Central memory CD4-positive, alpha-beta T cell (primary cell): ENCODE measurements at regions not wholly inside any gene's neighbourhood (a gene's known extent, or its start where the extent isn't known, plus 50 kb on each side); places are given as distances from the start of the nearest gene placed in this dataset.
"Not testable (repeated sequence)": the region's sequence is repeated elsewhere in the genome, so short reads cannot be mapped to it uniquely, and the experiment has no call there.

ENCODE experiments used
- DNase-seq: peaks from one replicate; pipeline ENCODE4 v3.0.0; 2022

DNA sequence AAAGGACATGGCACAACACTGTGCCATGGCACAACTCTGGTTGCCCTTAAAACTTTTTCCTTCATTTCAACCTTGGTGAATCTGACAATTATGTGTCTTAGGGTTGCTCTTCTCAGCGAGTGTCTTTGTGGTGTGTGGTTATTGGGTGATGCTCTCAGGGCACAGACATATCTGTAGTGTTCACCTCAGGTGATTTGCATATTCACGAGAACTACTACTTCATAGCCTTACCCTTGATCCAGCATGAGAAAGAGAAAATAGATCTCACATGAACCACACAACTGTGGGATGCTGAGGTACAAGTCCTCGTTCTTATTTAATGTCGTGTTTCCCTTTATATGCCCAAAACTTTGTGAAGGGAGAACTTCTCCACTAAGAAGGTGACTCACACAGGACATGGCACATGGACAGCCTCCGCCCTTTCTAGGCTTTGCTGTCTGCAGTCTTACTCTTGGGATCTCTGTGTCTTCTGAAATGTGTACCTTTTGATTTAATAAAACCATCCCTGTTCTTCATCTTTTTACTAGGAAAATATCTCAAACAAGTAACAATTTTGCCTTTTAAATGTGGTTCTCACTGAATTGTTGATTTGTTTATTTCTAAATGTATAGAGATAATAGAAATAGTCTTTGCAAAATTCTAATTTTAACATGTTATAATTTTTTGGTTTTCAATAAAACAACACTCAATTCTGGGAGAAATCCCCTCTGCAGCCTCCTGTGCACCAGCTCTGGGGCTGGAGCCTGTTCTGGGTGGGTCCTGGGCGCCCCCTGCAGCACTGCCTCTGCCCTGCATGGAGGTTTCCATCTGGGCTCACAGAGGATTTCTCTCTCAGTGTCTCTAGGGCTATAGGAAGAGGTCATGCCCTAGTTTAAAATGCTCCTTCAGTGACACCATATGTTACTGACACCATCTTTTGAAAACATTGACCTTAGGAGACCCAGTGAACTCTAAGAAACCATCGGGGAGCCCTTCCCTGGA is 651.2 kb downstream of the TMEM121 start:
- DNase-seq = peak; percentile 80

DNA sequence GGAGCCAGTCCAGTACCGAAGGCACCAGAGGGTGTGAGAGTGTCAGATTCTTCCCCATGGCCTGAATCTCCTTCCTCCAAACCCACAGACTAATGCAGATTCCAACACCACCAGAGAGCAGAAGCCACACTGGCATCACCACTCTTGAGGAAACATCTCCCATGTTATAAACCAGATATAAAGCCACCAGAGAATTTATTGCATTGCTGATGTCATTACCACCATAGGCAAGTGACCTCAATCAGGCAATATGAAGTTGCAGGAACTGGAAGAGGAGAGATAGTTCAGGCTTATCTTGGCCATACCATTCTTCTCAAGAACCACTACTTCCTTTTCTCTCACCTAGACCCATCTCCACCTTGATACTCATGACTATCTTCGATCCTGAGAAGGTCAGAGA is 653.4 kb downstream of the TMEM121 start:
- no peak for DNase-seq

DNA sequence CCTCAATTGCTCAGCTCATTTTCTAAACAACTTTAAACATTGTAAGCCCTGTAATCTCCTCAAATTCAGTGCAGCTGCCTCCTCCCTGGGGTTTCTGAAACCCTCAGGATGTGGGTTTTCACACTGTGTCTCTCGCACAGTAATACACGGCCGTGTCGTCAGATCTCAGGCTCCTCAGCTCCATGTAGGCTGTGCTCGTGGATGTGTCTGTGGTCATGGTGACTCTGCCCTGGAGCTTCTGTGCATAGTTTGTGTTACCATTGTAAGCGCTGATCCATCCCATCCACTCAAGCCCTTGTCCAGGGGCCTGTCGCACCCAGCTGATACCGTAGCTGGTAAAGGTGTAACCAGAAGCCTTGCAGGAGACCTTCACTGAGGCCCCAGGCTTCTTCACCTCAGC is 658.4 kb downstream of the TMEM121 start:
- DNase-seq = peak; percentile 81

DNA sequence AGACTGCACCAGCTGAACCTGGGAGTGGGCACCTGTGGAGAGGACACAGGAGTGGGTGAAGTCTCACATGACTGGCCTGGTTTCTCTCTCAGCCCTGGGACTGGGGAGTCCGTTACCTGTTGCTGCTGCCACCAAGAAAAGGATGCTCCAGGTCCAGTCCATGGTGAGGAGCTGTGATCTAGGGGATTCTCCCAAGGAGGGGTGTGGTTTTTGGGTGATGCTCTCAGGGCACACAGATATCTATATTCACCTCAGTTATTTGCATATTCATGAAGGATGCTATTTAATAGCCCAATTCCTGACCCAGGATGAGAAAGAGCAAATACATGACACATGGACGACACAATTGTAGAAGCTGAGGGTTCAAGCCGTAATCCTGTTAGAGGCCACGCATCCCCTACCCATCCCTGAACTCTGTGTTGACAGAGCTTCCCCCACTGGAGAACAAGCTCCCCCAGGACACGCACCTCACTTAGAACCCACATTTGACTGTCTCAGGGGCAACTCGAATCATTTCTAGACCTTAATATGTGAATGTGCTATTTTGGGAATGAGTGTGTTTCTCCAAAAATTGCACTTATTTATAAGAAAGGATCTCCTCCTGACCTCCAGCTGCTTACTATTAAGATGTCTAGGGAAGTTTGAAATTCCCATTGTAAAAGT is 658.9 kb downstream of the TMEM121 start:
- DNase-seq = not testable (repeated sequence)

DNA sequence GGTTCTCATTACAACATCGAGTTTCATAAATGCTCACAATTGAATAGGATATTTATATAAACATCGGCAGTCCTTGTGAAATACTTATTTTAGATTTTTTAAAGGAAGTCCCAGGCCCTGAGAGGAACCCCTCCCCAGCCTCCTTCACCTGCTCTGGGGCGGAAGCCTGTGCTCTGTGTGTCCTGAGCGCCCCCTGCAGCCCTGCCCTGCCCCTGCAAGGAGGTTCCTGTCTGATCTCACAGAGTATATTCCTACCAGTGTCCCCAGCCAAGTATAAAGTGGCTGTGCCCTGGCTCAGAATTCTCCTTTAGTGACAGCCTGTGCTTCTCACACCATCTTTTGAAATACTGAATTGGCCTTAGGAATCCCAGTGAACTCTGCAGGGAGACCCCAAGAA is 659.5 kb downstream of the TMEM121 start:
- DNase-seq = peak; percentile 67

DNA sequence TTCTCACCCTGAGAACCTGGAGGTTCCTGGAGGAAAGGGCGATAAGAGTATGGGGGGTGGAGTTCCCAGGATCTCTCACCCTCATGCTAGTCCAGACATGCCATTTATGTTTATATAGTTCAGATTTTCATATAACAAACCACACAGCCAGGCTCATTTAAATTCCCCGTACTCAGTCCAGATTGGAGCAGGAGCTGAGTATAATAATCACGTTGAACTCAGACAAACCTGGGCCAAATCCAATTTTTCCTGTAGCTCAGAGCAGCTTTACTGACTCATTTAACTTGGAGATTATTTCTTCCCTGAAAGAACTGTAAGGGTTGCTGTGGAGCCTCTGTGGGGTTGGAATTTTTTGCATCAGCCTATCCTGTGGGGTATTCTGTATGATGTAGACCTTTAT is 660.8 kb downstream of the TMEM121 start:
- DNase-seq = no peak

DNA sequence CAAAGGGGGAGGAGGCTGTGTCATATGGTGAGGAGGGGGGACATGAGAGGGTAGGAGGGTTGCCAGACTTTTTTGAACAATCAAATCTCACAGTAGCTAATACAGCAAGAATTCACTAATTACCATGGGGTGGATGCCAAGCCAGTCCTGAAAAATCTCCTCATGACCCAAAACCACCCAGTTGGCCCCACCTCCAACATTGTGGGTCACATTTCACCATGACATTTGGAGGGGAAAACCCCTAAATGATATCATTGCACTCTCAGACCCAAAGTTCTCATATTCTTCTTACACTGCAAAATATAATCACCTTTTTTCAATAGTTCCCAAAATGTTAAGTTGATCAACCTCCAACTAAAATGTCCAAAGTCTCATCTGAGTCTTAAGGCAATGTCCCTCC is 666.3 kb downstream of the TMEM121 start:
- not testable (repeated sequence) for DNase-seq

DNA sequence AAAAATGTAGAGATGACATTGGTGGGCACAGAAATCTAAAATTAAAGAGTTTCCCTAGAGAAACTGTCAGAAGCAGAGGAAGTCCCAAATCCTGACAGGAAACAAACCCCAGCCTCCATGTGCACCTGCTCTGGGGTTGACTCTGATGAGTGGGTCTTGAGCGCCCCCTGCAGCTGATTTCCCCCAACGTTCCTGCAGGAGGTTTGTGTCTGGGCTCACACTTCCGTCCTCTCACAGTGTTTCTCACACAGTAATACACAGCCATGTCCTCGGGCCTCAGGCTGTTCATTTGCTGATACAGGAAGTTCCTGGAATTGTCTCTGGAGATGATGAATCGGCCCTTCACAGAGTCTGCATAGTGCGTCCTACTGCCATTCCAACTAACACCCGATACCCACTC is 670.1 kb downstream of the TMEM121 start:
- DNase-seq = peak; percentile 45

DNA sequence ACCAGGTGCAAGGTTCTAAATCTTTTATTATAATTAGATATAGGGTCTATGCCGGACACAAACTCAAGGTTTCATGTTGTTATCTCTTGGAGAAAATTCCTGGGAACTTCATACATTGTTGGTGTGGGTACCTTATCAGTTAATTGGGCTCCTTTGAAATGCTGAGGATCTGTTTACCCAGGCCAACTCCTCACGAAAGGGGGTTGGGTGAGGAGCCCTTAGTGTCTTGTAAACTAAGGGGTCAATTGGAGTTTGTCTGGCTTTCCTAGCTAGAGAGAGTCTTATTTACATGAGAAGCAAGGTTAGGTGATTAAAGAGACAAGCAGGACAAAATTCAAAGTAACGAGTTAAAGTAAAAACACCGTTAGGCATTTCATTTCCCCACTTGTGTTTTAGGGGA is 670.9 kb downstream of the TMEM121 start:
- DNase-seq = not testable (repeated sequence)

DNA sequence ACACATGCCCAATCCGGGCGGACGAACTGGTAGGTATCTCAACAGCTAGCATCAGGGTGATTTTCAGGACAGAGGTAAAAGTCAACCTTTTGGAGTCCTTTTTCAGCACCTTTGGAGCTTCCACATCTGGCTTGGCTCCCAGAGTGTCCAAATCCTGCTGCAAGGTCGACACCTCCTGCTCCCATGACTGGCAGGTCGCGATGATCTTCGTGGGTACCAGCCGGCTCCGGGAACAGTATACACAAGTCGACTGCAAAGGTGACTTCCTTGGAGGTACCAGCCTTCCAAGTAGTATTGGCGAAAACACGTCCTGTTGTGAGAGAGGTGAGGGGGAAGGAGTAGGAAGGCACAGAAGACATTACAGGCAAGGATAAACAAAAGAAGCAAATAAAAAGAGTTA is 672.7 kb downstream of the TMEM121 start:
- no peak for DNase-seq

DNA sequence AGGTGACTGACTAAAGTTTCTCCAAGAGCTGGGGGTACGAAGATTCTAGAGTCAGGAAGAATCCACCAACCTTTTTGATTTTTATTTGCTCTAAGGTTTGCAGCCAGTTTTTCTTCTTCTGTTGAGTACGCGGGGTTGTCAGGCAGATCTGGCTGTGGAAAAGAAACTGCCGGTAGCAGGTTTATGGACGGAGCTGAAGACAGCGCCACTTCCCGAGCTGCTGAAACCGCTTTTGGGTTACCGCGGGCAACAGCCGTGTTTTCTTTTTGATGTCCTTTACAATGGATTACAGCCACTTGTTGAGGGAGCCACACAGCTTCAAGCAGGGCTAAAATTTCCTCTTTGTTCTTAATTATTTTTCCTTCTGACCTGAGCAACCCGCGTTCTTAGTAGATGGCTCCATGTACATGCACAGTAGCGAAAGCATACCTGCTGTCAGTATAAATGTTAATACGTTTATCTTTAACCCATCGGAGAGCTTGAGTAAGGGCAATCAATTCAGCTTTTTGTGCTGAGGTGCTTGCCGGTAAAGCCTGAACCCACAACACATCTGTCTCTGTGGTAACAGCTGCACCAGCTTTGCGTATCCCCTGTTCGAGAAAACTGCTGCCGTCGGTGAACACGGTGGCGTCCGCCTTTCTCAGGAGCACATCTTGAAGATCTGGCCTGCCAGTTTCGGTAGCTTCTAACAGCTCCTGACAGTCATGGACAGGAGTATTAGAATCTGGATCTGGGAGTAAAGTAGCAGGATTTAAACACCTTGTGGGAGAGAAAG is 674.3 kb downstream of the TMEM121 start:
- DNase-seq = no peak

DNA sequence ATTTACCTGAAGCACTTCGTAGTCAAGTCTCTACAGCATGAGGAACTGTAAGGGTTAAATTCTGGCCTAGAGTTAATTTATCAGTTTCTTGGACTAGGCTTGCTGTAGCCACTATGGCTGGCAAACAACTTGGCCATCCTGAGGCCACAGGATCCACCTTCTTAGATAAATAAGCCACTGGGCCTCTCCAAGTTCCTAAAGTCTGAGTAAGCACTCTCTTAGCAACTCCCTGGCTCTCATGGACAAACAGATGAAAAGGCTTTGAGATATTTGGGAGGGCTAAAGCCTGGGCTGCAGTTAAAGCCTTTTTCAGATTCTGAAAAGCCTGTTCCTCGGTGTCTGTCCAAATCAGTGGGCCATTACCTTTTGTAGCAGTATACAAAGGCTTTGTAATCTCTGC is 675.0 kb downstream of the TMEM121 start:
- no peak for DNase-seq

DNA sequence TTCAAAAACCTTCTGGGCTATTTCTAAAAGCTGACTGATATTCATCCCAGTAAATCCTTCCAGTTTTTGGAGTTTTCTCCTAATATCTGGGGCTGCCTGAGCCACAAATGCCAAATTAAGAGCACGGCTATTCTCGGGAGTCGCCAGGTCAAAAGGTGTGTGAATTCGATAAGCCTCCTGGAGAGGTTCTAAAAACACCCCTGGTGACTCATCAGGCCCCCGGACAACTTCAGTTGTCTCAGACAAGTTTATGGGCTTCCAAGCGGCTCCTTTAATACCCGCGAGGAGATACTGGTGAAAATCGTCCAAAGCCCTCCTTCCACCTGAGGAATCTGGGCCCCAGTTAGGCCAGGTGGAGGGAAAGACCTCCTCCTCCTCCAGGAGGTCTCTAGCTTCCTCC is 677.1 kb downstream of the TMEM121 start:
- DNase-seq = no peak

DNA sequence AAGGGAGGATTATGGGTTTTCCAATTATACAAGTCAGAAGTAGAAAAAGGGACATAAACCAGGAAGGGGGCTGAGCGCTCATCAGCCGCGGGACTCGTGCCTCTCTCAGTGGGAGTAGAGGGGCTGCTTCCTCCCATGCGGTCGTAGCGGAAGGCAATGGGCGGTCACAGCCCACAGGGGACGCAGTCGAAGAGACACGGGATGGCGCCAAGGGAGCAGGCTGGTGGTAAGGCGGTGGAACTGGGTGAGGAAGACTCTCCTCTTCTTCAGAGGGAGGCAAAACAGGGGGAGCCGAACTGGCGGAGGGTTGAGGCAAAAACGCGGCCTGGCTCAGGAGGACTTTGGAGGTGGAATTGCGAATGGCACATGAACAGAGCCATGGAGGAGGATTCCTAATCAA is 677.7 kb downstream of the TMEM121 start:
- no peak for DNase-seq

DNA sequence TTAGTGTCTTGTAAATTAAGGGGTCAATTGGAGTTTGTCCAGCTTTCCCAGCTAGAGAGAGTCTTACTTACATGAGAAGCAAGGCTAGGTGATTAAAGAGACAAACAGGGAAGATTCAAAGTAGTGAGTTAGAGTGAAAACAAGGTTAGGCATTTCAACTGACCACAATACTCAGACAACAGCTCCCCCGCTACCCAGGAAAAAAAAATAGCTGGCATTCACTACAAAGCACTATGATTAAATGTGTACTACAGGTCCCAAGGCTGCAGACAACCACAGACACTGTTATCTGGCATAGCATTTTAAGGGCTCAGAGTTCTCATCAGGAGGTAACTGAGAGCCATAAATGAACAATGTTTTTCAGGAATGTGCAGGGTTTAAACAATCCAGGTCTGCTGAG is 680.9 kb downstream of the TMEM121 start:
- no peak for DNase-seq

DNA sequence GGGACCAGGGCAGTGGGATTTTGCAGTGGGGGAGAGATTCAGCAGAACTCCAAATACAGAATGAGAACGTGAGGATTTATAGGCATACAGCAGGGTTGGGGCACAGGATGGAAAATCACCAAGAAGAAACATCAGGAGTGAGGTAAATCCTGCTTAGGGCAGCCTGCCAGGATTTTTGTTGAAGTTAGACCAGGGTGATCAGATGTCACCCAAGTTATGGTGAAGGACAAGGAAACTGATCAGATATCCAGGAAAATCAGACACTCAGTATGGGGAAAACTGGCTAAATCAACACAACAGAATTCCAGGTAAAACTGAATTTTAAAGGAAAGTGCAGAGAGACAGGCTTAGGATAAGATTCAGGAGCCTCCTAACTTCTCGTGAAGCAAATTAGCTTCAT is 682.4 kb downstream of the TMEM121 start:
- DNase-seq = no peak

DNA sequence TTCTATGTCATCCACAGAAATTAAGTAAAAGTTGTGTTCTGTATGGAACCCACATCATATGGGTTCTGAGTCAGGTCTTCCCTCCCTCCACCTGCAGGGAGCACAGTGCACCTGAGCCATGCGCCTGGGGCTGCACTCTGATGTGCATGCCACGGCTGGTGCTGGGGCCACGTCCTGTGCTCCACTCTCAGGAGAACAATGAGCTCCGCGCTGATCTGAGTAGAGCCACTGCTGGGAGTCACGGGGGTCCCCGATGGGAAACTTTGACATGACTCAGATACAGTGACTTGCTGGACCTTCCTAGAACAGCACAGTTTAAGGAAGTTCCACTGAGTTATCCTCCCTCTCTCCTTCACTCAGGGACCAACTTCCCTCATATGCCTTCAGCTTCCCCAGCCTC is 683.4 kb downstream of the TMEM121 start:
- no peak for DNase-seq

DNA sequence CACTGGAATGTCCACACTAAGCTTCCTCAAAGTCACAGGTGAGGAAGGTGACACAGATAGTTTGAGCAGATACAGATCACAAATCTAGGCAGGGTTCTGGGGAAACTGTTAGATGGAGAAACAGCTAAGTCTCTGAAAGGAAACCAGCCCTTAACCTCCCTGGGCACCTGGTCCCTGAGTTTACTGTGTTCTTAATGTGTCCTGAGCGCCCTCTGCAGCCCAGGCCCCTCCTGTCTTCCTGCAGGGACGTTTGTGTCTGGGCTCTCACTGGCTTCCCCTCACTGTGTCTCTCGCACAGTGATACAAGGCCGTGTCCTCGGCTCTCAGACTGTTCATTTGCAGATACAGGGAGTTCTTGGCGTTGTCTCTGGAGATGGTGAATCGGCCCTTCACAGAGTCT is 684.3 kb downstream of the TMEM121 start:
- peak; percentile 16 for DNase-seq

DNA sequence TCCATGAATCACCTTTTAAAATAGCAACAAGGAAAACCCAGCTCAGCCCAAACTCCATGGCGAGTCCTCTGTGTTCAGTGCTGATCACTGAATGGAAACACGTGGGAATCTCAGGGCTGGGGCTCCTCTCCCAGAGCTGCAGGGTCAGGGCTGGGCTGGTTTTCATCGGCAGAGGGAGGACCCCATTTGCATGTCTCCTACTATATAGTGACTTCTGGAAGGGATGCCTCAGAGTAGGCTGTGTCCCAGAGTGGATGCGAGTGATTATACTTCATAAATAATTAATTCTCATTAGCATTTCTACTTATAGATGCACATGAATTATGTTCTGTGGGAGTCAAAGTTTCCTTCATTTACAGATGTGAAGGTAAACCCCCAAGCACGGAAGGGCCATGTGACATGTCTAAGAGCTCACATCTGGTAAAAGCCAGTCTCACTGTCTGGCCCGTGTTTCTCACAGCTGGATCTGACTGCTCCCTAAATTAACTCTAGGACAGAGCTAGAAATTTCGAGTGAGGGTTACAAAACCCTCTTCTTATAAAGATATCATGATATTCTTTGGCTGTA is 685.0 kb downstream of the TMEM121 start:
- DNase-seq = no peak

DNA sequence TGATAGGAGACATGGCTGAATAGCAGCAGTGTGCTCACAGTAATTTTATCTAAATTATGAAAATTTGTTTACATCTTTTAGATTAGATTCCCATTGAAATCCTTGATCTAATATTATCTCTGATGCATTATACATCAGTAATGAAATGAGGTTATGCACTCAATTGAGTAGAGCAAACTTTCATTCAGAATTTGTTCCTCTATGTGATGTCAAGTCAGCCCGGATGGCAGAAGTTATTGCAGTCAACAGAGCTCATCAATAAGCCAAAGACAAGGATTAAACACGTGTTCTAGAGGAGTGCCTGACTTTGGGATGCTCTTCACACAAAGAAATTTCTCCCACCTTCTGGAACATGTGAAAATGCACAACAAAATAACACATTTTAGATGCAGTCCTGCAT is 688.8 kb downstream of the TMEM121 start:
- DNase-seq = no peak

DNA sequence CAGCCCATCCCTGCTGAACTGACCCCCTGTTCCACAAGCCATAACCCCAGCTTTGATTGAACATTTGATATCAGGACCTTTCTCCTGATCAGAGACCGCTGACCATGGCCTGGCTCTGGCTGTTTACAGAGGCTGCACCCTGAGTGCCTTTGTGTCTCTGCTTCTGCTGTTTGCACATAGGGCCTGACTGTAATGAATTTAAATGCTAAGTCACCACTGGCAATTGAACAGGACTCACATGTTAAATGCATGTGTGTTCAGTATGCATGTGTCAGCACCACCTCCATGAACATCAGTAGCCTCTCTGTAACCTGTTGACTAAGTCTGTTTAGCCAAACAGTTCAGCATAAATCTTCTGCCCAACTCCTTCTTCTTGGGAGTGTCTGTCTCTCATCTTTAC is 690.3 kb downstream of the TMEM121 start:
- DNase-seq = no peak

DNA sequence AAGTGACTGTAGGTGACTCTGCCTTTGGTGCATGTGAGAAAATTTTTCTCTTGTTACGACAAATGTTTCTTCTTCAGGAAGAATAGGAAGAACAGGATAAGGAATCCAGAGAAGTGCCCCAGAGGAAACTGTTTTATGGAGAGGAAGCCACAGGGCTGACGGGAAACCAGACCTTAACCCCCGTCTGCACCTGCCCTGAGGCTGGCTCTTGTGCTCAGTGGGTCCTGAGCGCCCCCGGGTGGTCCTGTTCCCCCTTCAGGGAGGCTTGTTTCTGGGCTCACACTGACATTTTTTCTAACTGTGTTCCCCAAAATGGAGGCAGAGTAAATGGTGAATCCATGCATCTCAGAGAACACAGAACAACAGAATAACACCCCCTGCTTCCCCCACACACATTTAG is 691.8 kb downstream of the TMEM121 start:
- no peak for DNase-seq

DNA sequence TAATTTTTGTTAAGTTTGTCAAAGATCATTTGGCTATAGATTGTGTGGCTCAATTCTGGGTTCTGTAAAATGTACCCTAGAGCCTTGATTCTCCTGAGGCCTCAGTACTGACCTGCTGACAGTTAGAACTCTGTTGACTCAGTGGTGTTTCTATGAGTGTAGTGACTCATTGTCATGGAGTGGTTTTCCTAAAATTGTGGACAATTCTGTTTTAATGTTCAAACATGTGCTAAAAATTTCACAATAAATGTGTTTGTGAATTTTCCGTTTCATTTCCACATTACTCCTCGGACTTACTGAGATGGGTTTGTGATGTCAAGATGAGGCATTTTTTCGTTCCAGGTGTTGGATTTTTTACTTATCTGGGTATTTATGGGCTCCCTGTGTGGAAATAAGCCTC is 695.9 kb downstream of the TMEM121 start:
- no peak for DNase-seq
